ENCODE measurements at regions not wholly inside any gene's neighbourhood (a gene's known extent, or its start where the extent isn't known, plus 50 kb on each side); places are given as distances from the start of the nearest gene placed in this dataset.

DNA sequence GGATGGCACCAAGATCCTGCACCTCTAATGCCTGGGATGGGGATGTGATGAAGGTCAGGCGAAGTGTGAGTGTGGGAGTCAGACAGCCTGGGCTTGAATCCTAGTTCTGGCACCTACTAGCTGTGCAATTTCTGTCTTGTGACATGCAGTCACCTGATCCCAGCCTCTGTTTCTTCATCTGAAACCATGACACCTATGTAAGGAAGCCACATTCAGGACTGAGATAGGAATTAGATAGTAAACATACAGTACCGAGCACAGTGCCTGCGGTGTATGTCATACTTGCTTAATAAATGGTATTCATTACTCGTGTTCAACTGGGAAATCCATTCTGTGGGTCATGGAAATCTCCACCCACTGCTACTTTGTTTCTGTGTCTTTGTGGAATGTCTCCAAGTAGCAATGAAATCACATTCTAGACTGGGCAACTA is 140.6 kb upstream of the STC2 start:
- no peak overlapping the region for H3K4me3 ChIP-seq (ENCODE audit: low read depth, low read length)
- TF ChIP-seq, protein P1, sequence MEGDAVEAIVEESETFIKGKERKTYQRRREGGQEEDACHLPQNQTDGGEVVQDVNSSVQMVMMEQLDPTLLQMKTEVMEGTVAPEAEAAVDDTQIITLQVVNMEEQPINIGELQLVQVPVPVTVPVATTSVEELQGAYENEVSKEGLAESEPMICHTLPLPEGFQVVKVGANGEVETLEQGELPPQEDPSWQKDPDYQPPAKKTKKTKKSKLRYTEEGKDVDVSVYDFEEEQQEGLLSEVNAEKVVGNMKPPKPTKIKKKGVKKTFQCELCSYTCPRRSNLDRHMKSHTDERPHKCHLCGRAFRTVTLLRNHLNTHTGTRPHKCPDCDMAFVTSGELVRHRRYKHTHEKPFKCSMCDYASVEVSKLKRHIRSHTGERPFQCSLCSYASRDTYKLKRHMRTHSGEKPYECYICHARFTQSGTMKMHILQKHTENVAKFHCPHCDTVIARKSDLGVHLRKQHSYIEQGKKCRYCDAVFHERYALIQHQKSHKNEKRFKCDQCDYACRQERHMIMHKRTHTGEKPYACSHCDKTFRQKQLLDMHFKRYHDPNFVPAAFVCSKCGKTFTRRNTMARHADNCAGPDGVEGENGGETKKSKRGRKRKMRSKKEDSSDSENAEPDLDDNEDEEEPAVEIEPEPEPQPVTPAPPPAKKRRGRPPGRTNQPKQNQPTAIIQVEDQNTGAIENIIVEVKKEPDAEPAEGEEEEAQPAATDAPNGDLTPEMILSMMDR (IDR thresholded peaks at IDR 0.05; ENCODE audit: low read depth, low read length): no peak

DNA sequence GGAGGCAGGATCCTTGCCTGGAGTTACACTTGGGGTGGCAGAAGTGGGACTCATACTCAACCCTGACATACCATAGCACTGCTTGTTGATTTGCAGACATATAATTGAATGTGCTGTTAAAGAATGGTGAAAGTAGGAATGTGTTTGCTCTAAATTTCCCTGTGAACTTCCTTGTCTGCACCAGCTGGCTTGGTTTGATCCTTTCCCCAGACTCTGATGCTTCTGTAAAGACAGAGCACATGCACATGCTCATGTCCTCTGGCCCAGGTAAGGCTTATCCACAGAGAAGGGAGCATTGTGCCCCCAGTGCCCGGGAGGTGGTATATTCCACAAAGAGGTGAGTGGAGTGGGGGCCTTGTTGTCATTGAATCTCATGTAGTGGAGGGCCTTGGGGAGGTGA is 138.0 kb upstream of the STC2 start:
- TF ChIP-seq, protein P1 (IDR thresholded peaks at IDR 0.05; ENCODE audit: low read depth, low read length): no peak
- H3K4me3 ChIP-seq (ENCODE audit: low read depth, low read length): no peak overlapping the region

DNA sequence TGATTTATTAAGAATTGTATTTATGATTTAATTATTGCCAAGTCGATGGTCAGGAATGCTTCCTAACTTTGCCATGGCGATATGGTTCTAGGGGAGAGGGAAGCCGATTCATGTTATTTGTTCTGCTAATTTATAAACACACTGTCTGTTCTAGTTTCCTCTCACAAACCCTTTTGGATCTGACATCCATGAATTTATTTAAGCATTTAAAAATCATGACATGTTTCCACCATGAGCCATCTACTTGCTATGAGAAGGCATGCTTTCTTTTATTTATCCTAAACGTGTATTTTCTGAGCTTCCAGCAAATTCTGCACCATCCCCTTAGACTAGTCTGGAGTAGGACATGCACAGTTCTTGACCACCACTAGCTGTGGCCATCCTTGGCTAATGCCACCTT is 136.6 kb upstream of the STC2 start:
- TF ChIP-seq, protein P1 (IDR thresholded peaks at IDR 0.05; ENCODE audit: low read depth, low read length): no peak
- no peak overlapping the region for H3K4me3 ChIP-seq (ENCODE audit: low read depth, low read length)

DNA sequence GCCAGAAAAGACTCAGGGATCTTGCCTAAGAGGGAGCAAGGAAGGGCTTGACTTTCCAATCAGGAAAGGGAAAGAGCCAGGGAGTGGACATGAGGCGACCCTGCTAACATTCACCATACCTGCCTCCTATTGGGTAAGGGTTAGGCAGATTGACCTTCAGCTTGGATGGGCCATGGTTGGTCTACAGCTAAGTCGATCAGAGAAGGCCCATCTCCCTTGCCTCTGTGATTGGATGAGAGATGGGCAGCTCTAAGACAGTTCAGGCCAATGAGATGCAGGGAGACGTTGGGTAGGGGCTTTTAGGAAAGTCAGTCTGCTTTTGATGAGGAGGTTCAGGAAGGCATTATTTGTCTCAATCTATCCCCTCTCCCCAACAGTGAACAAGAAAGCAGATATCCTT is 135.0 kb upstream of the STC2 start:
- TF ChIP-seq, protein P1 (IDR thresholded peaks at IDR 0.05; ENCODE audit: low read depth, low read length): no peak
- H3K4me3 ChIP-seq (ENCODE audit: low read depth, low read length): no peak overlapping the region

DNA sequence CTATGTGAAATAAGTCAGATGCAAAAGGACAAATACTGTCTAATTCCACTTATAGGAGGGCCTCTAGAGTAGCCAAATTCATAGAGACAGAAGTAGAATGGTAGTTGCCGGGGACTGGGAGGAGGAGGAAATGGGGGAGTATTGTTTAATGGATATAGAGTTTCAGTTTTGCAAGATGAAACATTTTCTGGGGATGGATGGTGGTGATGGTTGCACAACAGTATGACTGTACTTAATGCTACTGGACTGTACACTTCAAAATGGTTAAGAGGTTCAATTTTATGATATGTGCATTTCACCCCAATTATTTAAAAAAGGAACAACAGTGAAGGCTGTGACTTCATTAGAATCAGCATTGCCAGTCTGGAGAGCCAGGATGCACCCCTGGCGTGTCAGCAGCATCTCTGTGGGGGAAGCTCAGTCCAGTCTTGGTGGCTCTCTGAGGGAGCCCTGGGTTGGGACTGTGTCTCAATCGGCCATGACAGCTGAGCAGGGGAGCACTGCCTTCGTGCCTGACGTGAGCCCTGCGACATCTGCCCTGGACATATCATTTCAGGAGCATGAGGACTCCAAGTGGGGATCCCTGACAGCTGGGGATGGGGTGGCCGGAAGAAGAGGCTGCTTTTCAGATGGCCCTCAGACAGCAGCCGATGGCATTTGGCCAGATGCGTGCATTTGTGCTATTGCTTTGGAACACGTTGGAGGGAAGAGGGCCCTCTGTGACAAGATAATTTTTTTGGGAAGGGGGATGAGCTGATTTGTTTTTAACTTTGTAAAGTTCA is 130.8 kb upstream of the STC2 start:
- TF ChIP-seq, protein P1 (IDR thresholded peaks at IDR 0.05; ENCODE audit: low read depth, low read length): no peak
- H3K4me3 ChIP-seq (ENCODE audit: low read depth, low read length): no peak overlapping the region

DNA sequence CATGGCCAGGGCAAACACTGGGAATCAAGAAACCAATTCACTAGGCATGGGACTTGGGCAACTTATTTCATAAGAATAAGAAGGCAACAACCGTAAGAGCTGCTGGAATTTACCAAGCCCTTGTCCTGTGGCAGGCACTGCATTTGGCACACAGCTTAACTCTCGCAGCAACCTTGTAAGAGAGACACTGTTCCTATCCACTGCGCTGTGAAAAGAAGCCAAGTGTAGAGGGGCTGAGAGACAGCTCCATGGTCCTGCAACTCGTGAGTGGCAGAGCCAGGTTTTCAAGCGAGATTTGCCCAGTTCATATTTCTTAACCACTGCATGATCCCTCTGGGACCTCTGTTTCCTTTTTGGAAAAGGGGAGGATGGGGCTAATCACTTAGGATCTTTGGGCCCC is 129.3 kb upstream of the STC2 start:
- TF ChIP-seq, protein P1 (IDR thresholded peaks at IDR 0.05; ENCODE audit: low read depth, low read length): no peak
- no peak overlapping the region for H3K4me3 ChIP-seq (ENCODE audit: low read depth, low read length)

DNA sequence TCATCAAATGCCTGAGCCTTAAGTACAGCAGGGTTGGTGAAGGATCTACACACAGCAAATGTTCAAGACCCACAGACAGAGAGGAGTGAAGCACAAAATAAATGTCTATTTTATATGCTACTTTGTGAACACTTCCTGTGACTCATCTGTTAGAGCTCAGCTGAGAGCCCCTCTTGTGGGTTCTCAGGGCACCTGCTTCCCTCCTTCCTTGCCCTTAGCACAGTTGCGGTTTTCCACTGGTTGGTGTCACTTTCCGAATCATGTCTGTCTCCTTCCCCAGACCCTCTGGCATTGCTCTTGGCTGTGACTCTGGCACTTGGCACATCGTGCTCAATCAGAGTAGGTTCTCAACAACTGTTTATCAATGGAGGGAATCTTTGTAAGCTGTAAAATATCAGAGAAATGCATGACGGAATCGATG is 128.5 kb upstream of the STC2 start:
- TF ChIP-seq, protein P1 (IDR thresholded peaks at IDR 0.05; ENCODE audit: low read depth, low read length): no peak
- no peak overlapping the region for H3K4me3 ChIP-seq (ENCODE audit: low read depth, low read length)

Measured in WI38 (cell line).